Gastroesophageal sphincter (tissue), 4 donors: ENCODE measurements at regions not wholly inside any gene's neighbourhood (a gene's known extent, or its start where the extent isn't known, plus 50 kb on each side); places are given as distances from the start of the nearest gene placed in this dataset.

Source experiments
- ATAC-seq: fragments of 150-250 bp; one replicate; pipeline ENCODE4 v1.9.1; 2016; ENCODE audit warnings: mild to moderate bottlenecking, moderate library complexity
- H3K27ac ChIP-seq, 4 donors: fragments of 200-600 bp; sonication (generic) in 3 of 4; 1 replicate in 3 of 4; 2 replicates in 1 of 4; pipeline ENCODE4 v1.5.1; 2016 to 2019
- H3K27me3 ChIP-seq: fragments of 200-600 bp; sonication (generic); one replicate; pipeline ENCODE4 v1.5.1; 2019
- H3K36me3 ChIP-seq, 2 donors: fragments of 200-600 bp; sonication (generic); one replicate each; pipeline ENCODE4 v1.5.1; 2019; ENCODE audit warnings: control low read depth in 1 of 2
- H3K4me1 ChIP-seq, 3 donors: fragments of 200-600 bp; sonication (generic); 1 replicate in 2 of 3; 2 replicates in 1 of 3; pipeline ENCODE4 v1.5.1; 2016 to 2019; ENCODE audit warnings: control low read depth in 2 of 3
- H3K4me3 ChIP-seq, 2 donors: fragments of 200-600 bp; sonication (generic); one replicate each; pipeline ENCODE4 v1.5.1; 2019; ENCODE audit warnings: mild to moderate bottlenecking in 1 of 2, moderate library complexity in 1 of 2
- H3K9me3 ChIP-seq, 3 donors: fragments of 200-600 bp; sonication (generic); one replicate each; pipeline ENCODE4 v1.5.1; 2017 to 2019; ENCODE audit warnings: control low read depth in 2 of 3
- EP300 ChIP-seq: sonication (generic); formaldehyde crosslinking; IDR thresholded peaks from one replicate; pipeline ENCODE4 v1.6.1; 2017; ENCODE audit warnings: antibody characterized with exemption, mild to moderate bottlenecking
- POLR2A ChIP-seq, 2 donors: fragments of 450-650 bp; IDR thresholded peaks; one replicate each; pipeline ENCODE4 v1.6.1; 2017; ENCODE audit warnings: antibody characterized with exemption in 2 of 2, mild to moderate bottlenecking in 2 of 2, moderate library complexity in 1 of 2
- POLR2AphosphoS5 ChIP-seq: sonication (generic); formaldehyde crosslinking; IDR thresholded peaks from one replicate; pipeline ENCODE4 v1.6.1; 2017; ENCODE audit warnings: antibody characterized with exemption
- WGBS, 2 donors: methylation state at CpG; one replicate each; pipeline ENCODE4 v1.1.5; 2018; ENCODE audit warnings: low coverage in 1 of 2; 5-methylcytosine and 5-hydroxymethylcytosine counted together
- TF ChIP-seq, protein P1 (sequence below), 4 experiments: fragments of 200-600 bp in 2 of 4; fragments of 450-650 bp in 2 of 4; sonication (generic) in 1 of 4; IDR thresholded peaks; one replicate each; pipeline ENCODE4 v1.5.1; 2017 to 2019; ENCODE audit warnings: antibody characterized with exemption in 4 of 4, mild to moderate bottlenecking in 2 of 4, moderate library complexity in 2 of 4

GRCh38 chr15:61681038-61681418, 379.2 kb downstream of the VPS13C start:
- Histone ChIP-seq H3K27ac (no peak overlapping the region), H3K4me1 (no peaks in the 10 kb centered on the region), H3K4me3 (no peak overlapping the region), H3K9me3 (peaks cover 0 to 12% (median 0%) of the 10 kb centered on the region in 3 donors), H3K36me3 (no peaks in the 10 kb centered on the region), H3K27me3 (peaks cover 6% of the 10 kb centered on the region)
- WGBS, 2 donors: 73 to 100% methylated on average over 1 to 2 of the region's 2 CpGs
- TF ChIP-seq EP300 (no peak), POLR2AphosphoS5 (no peak), POLR2A (IDR thresholded peaks at IDR 0.05) (no peak)
- TF ChIP-seq, protein P1, sequence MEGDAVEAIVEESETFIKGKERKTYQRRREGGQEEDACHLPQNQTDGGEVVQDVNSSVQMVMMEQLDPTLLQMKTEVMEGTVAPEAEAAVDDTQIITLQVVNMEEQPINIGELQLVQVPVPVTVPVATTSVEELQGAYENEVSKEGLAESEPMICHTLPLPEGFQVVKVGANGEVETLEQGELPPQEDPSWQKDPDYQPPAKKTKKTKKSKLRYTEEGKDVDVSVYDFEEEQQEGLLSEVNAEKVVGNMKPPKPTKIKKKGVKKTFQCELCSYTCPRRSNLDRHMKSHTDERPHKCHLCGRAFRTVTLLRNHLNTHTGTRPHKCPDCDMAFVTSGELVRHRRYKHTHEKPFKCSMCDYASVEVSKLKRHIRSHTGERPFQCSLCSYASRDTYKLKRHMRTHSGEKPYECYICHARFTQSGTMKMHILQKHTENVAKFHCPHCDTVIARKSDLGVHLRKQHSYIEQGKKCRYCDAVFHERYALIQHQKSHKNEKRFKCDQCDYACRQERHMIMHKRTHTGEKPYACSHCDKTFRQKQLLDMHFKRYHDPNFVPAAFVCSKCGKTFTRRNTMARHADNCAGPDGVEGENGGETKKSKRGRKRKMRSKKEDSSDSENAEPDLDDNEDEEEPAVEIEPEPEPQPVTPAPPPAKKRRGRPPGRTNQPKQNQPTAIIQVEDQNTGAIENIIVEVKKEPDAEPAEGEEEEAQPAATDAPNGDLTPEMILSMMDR (IDR thresholded peaks at IDR 0.05): no peak
- no peak for ATAC-seq

DNA sequence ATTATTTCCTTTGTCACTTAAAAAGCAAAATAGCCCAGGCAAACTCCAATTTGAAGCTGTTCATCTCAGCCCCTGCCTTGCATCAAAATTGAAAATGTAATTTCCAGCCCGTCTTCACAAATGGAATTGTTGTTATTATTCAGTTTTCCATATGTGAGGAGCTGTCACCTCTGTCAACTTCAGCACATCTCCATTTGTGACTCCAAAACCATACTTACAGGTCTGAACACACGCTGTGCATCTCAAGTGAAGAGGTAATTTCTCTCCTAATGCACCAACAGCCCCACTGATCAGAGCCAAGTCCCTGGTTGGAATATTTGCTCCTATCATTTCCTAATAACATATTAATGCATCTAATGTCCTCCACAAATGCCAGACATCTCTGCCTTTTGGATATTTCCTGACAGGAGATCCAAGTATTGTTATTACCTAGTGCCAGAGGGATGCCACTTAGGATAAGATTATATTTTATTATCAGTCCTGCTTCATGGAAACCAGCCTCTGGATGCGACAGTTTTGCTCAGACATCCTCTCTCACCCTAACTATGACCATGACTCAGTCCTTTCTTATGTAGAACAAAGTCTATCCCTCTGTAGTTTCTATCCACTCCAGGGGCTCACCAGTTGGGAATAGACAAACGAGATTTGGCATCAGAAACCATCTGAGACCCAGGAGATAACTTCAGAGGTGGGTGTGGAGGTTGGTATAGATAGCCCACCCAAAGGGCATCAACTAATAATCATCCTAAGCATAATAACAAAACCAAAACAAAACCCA, 379.8 kb downstream of the VPS13C start:
- Histone ChIP-seq H3K4me1 (no peaks in the 10 kb centered on the region), H3K36me3 (no peaks in the 10 kb centered on the region), H3K27ac (no peak overlapping the region), H3K27me3 (peaks cover 6% of the 10 kb centered on the region), H3K9me3 (peaks cover 0 to 12% (median 0%) of the 10 kb centered on the region in 3 donors), H3K4me3 (no peak overlapping the region)
- no peak for TF ChIP-seq POLR2AphosphoS5
- no peak for TF ChIP-seq EP300
- TF ChIP-seq, protein P1 (IDR thresholded peaks at IDR 0.05): no peak
- no peak for TF ChIP-seq POLR2A (IDR thresholded peaks at IDR 0.05)
- WGBS, 2 donors: 66 to 68% methylated on average over 4 of the region's 4 CpGs
- no peak for ATAC-seq

- Histone ChIP-seq H3K27ac (no peak overlapping the region), H3K27me3 (peaks cover under 1% of the 10 kb centered on the region), H3K4me1 (no peaks in the 10 kb centered on the region), H3K4me3 (no peak overlapping the region), H3K9me3 (no peaks in the 10 kb centered on the region), H3K36me3 (no peaks in the 10 kb centered on the region)
- no peak for ATAC-seq
- 37 to 66% methylated on average over 5 to 6 of the region's 6 CpGs for WGBS, 2 donors
- TF ChIP-seq POLR2A (IDR thresholded peaks at IDR 0.05) (no peak), EP300 (no peak), POLR2AphosphoS5 (no peak)
- TF ChIP-seq, protein P1 (IDR thresholded peaks at IDR 0.05): no peak
Observed at GRCh38 chr15:61671736-61672135, 388.5 kb downstream of the VPS13C start.

DNA sequence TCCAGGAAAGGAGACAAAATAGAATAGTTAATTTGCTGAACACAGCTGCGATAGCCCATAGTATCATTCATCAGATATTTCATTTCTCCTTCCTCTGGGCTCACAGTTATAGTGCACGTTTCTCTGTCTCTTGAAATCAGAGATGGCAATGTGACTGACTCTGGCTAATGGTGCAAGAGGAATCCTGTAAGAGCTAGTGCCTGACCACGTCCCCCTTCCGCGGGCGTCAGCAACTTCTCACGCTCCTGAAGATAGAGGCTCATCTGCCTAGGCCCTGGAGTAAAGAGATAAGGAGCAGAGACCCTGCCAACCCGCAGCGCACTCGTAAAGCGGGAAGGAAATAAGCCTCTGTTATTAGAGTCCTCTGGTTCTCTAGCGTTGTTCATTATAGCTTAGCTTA, 391.8 kb downstream of the VPS13C start:
- WGBS, 2 donors: 74 to 75% methylated on average over 2 to 10 of the region's 12 CpGs
- no peak overlapping the region for H3K4me3 ChIP-seq

More for the DNA sequence above, 391.8 kb downstream of the VPS13C start:
- TF ChIP-seq POLR2A (IDR thresholded peaks at IDR 0.05) (no peak), POLR2AphosphoS5 (no peak), EP300 (no peak)
- TF ChIP-seq, protein P1 (IDR thresholded peaks at IDR 0.05): no peak
- H3K27me3 ChIP-seq: peaks cover 14% of the 10 kb centered on the region
- H3K9me3 ChIP-seq: no peaks in the 10 kb centered on the region
- ATAC-seq: no peak
- no peak overlapping the region for H3K27ac ChIP-seq
- no peaks in the 10 kb centered on the region for H3K4me1 ChIP-seq
- no peaks in the 10 kb centered on the region for H3K36me3 ChIP-seq
